ENCODE measurements at regions not wholly inside any gene's neighbourhood (a gene's known extent, or its start where the extent isn't known, plus 50 kb on each side); places are given as distances from the start of the nearest gene placed in this dataset.

- TF ChIP-seq CTCF (conservative IDR thresholded peaks at IDR 0.05; ENCODE audit: low read length) (no peak), EZH2phosphoT487 (IDR thresholded peaks at IDR 0.05; ENCODE audit: borderline replicate concordance) (no peak)
- no peaks in the 10 kb centered on the region for H3F3A ChIP-seq (ENCODE audit: low read depth)
- no peaks in the 10 kb centered on the region for H3K79me2 ChIP-seq (ENCODE audit: insufficient read depth, low read length)
- no peaks in the 10 kb centered on the region for H4K20me1 ChIP-seq (ENCODE audit: insufficient read depth, low read length, poor library complexity, severe bottlenecking)
- H3K4me1 ChIP-seq (ENCODE audit: insufficient read depth, low read length, poor library complexity, severe bottlenecking) = no peaks in the 10 kb centered on the region
- H3K27me3 ChIP-seq (ENCODE audit: insufficient read depth, low read length, poor library complexity, severe bottlenecking) = no peaks in the 10 kb centered on the region
- H3K9ac ChIP-seq (ENCODE audit: low read depth, low read length, poor library complexity, severe bottlenecking) = no peak overlapping the region
- H3K4me2 ChIP-seq (ENCODE audit: low read depth, low read length, poor library complexity, severe bottlenecking) = no peak overlapping the region
- H3K9me2 ChIP-seq (replicated peaks; ENCODE audit: low read depth, low read length) = no peaks in the 10 kb centered on the region
- H3K4me3 ChIP-seq (ENCODE audit: low read length, poor library complexity, severe bottlenecking) = no peak overlapping the region
- H3K36me3 ChIP-seq (ENCODE audit: insufficient read depth, low read length) = no peaks in the 10 kb centered on the region
- H2AFZ ChIP-seq (ENCODE audit: low read length) = no peak overlapping the region
- no peaks in the 10 kb centered on the region for H3K9me3 ChIP-seq (ENCODE audit: insufficient read depth, low read depth, low read length)
Observed at GRCh38 chr3:5390936-5391625, 203.6 kb downstream of the EDEM1 start.

- Histone ChIP-seq H3K36me3 (ENCODE audit: insufficient read depth, low read length) (no peaks in the 10 kb centered on the region), H3K27me3 (ENCODE audit: insufficient read depth, low read length, poor library complexity, severe bottlenecking) (no peaks in the 10 kb centered on the region), H3K9me3 (ENCODE audit: insufficient read depth, low read depth, low read length) (no peaks in the 10 kb centered on the region), H3K4me1 (ENCODE audit: insufficient read depth, low read length, poor library complexity, severe bottlenecking) (no peaks in the 10 kb centered on the region), H3K79me2 (ENCODE audit: insufficient read depth, low read length) (no peaks in the 10 kb centered on the region), H2AFZ (ENCODE audit: low read length) (no peak overlapping the region), H3K4me3 (ENCODE audit: low read length, poor library complexity, severe bottlenecking) (no peak overlapping the region), H3K9ac (ENCODE audit: low read depth, low read length, poor library complexity, severe bottlenecking) (no peak overlapping the region), H3K4me2 (ENCODE audit: low read depth, low read length, poor library complexity, severe bottlenecking) (no peak overlapping the region), H3K9me2 (replicated peaks; ENCODE audit: low read depth, low read length) (no peaks in the 10 kb centered on the region), H4K20me1 (ENCODE audit: insufficient read depth, low read length, poor library complexity, severe bottlenecking) (no peaks in the 10 kb centered on the region), H3F3A (ENCODE audit: low read depth) (no peaks in the 10 kb centered on the region)
- TF ChIP-seq CTCF (conservative IDR thresholded peaks at IDR 0.05; ENCODE audit: low read length) (no peak), EZH2phosphoT487 (IDR thresholded peaks at IDR 0.05; ENCODE audit: borderline replicate concordance) (no peak)
Observed at GRCh38 chr3:5401002-5401401, 213.5 kb downstream of the EDEM1 start.

GRCh38 chr3:5404718-5405117 lies 217.2 kb downstream of the EDEM1 start:
- Histone ChIP-seq H3K4me3 (ENCODE audit: low read length, poor library complexity, severe bottlenecking) (no peak overlapping the region), H3K9me3 (ENCODE audit: insufficient read depth, low read depth, low read length) (no peaks in the 10 kb centered on the region), H3K9me2 (replicated peaks; ENCODE audit: low read depth, low read length) (no peaks in the 10 kb centered on the region), H2AFZ (ENCODE audit: low read length) (no peak overlapping the region), H3K4me1 (ENCODE audit: insufficient read depth, low read length, poor library complexity, severe bottlenecking) (no peaks in the 10 kb centered on the region), H3K9ac (ENCODE audit: low read depth, low read length, poor library complexity, severe bottlenecking) (no peak overlapping the region), H3F3A (ENCODE audit: low read depth) (no peaks in the 10 kb centered on the region), H3K27me3 (ENCODE audit: insufficient read depth, low read length, poor library complexity, severe bottlenecking) (no peaks in the 10 kb centered on the region), H3K4me2 (ENCODE audit: low read depth, low read length, poor library complexity, severe bottlenecking) (no peak overlapping the region), H4K20me1 (ENCODE audit: insufficient read depth, low read length, poor library complexity, severe bottlenecking) (no peaks in the 10 kb centered on the region), H3K36me3 (ENCODE audit: insufficient read depth, low read length) (no peaks in the 10 kb centered on the region), H3K79me2 (ENCODE audit: insufficient read depth, low read length) (no peaks in the 10 kb centered on the region)
- TF ChIP-seq CTCF (conservative IDR thresholded peaks at IDR 0.05; ENCODE audit: low read length) = no peak
- no peak for TF ChIP-seq EZH2phosphoT487 (IDR thresholded peaks at IDR 0.05; ENCODE audit: borderline replicate concordance)

Data from Loucy (cell line).